Stimulated activated CD4-positive, alpha-beta T cell treated with anti-CD3 and anti-CD28 coated beads, Interleukin-4, amount 100 ng/mL, for 48 hours (primary cell): ENCODE measurements at regions not wholly inside any gene's neighbourhood (a gene's known extent, or its start where the extent isn't known, plus 50 kb on each side); places are given as distances from the start of the nearest gene placed in this dataset.

ENCODE experiments used
- DNase-seq, 2 donors: peaks; one replicate each; pipeline ENCODE4 v3.0.0-alpha.2; 2020; ENCODE audit warnings: low read depth in 2 of 2

GRCh38 chr13:22648320-22648801 lies 532.4 kb upstream of the SGCG start:
- no peak for DNase-seq

GRCh38 chr13:22652796-22653195 lies 528.0 kb upstream of the SGCG start:
- DNase-seq = no peak

- no peak for DNase-seq
Observed at GRCh38 chr13:22653866-22654265, 526.9 kb upstream of the SGCG start.

GRCh38 chr13:22655106-22655852 lies 525.5 kb upstream of the SGCG start:
- DNase-seq = no peak

- DNase-seq = no peak
Observed at GRCh38 chr13:22662771-22663170, 518.0 kb upstream of the SGCG start.

- no peak for DNase-seq
Observed at GRCh38 chr13:22665506-22665905, 515.3 kb upstream of the SGCG start.

GRCh38 chr13:22690756-22691155 lies 490.0 kb upstream of the SGCG start:
- no peak for DNase-seq

GRCh38 chr13:22693691-22694090 lies 487.1 kb upstream of the SGCG start:
- no peak for DNase-seq

- no peak for DNase-seq
Observed at GRCh38 chr13:22696433-22696832, 484.3 kb upstream of the SGCG start.

GRCh38 chr13:22698467-22698866 lies 482.3 kb upstream of the SGCG start:
- no peak for DNase-seq

GRCh38 chr13:22700246-22700887 lies 480.4 kb upstream of the SGCG start:
- no peak for DNase-seq

GRCh38 chr13:22703601-22704209 lies 477.1 kb upstream of the SGCG start:
- DNase-seq = no peak

GRCh38 chr13:22707946-22708345 lies 472.8 kb upstream of the SGCG start:
- no peak for DNase-seq

GRCh38 chr13:22717036-22717435 lies 463.7 kb upstream of the SGCG start:
- DNase-seq = no peak

- DNase-seq = no peak
Observed at GRCh38 chr13:22726726-22727125, 454.1 kb upstream of the SGCG start.

GRCh38 chr13:22735011-22735995 lies 445.5 kb upstream of the SGCG start:
- DNase-seq = no peak

GRCh38 chr13:22736084-22736767 lies 444.6 kb upstream of the SGCG start:
- no peak for DNase-seq

GRCh38 chr13:22736768-22737092 lies 444.0 kb upstream of the SGCG start:
- DNase-seq = no peak

- DNase-seq = no peak
Observed at GRCh38 chr13:22738357-22738756, 442.4 kb upstream of the SGCG start.

- no peak for DNase-seq
Observed at GRCh38 chr13:22740264-22740663, 440.5 kb upstream of the SGCG start.

GRCh38 chr13:22744688-22745452 lies 435.9 kb upstream of the SGCG start:
- no peak for DNase-seq
